ENCODE measurements at regions not wholly inside any gene's neighbourhood (a gene's known extent, or its start where the extent isn't known, plus 50 kb on each side); places are given as distances from the start of the nearest gene placed in this dataset.

DNA sequence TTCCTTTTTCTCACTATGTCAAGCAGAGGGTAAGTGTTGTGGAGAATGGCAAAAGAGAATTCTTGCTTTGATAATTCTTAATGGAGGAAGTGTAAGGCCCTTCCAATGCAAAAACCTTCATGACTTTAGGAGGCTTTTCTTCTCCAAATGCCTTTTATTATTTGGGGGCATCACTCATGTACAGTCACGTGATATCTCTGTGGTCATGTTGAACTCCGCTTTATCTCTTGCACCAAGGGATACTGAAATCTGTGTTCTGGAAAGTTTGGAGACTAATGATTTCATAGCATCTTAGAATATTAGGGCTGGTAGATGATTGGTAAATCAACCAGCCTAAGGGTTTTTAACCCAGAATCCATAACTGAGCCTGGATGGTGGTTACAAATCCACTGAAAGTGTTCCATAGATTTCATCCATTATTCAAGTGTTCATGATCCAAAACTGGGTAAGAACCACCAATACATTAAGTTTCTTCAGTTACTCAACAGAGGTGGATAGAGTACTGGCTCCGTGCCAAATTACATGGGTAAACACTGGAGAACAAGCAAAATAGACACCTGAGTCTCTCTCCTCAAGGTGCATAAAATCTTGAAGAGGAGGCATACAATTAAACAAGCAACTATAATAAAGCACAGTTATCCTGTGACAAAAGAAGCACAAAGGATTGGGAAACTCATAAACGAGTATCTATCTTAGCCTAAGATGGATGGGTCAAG is 169.6 kb upstream of the EPHA4 start:
- Histone ChIP-seq H3K27ac (replicated peaks) (no peak overlapping the region), H3K27me3 (ENCODE audit: insufficient read depth, poor library complexity, severe bottlenecking) (no peaks in the 10 kb centered on the region), H3K4me3 (replicated peaks; ENCODE audit: insufficient read depth, low read length) (no peak overlapping the region)
- no peak for TF ChIP-seq GABPA (IDR thresholded peaks at IDR 0.05; ENCODE audit: low read depth)
- no peak for TF ChIP-seq POLR2AphosphoS5 (IDR thresholded peaks at IDR 0.05; ENCODE audit: low read depth)
- no peak for TF ChIP-seq SPI1 (IDR thresholded peaks at IDR 0.05; ENCODE audit: borderline replicate concordance, low read depth)
- TF ChIP-seq, protein P1, sequence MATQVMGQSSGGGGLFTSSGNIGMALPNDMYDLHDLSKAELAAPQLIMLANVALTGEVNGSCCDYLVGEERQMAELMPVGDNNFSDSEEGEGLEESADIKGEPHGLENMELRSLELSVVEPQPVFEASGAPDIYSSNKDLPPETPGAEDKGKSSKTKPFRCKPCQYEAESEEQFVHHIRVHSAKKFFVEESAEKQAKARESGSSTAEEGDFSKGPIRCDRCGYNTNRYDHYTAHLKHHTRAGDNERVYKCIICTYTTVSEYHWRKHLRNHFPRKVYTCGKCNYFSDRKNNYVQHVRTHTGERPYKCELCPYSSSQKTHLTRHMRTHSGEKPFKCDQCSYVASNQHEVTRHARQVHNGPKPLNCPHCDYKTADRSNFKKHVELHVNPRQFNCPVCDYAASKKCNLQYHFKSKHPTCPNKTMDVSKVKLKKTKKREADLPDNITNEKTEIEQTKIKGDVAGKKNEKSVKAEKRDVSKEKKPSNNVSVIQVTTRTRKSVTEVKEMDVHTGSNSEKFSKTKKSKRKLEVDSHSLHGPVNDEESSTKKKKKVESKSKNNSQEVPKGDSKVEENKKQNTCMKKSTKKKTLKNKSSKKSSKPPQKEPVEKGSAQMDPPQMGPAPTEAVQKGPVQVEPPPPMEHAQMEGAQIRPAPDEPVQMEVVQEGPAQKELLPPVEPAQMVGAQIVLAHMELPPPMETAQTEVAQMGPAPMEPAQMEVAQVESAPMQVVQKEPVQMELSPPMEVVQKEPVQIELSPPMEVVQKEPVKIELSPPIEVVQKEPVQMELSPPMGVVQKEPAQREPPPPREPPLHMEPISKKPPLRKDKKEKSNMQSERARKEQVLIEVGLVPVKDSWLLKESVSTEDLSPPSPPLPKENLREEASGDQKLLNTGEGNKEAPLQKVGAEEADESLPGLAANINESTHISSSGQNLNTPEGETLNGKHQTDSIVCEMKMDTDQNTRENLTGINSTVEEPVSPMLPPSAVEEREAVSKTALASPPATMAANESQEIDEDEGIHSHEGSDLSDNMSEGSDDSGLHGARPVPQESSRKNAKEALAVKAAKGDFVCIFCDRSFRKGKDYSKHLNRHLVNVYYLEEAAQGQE (IDR thresholded peaks at IDR 0.05; ENCODE audit: insufficient replicate concordance, low read depth): no peak
- TF ChIP-seq, protein P2, sequence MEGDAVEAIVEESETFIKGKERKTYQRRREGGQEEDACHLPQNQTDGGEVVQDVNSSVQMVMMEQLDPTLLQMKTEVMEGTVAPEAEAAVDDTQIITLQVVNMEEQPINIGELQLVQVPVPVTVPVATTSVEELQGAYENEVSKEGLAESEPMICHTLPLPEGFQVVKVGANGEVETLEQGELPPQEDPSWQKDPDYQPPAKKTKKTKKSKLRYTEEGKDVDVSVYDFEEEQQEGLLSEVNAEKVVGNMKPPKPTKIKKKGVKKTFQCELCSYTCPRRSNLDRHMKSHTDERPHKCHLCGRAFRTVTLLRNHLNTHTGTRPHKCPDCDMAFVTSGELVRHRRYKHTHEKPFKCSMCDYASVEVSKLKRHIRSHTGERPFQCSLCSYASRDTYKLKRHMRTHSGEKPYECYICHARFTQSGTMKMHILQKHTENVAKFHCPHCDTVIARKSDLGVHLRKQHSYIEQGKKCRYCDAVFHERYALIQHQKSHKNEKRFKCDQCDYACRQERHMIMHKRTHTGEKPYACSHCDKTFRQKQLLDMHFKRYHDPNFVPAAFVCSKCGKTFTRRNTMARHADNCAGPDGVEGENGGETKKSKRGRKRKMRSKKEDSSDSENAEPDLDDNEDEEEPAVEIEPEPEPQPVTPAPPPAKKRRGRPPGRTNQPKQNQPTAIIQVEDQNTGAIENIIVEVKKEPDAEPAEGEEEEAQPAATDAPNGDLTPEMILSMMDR (IDR thresholded peaks at IDR 0.05; ENCODE audit: insufficient read depth, low read length): no peak
- DNase-seq (ENCODE audit: low read depth in 1 of 2, low spot score in 1 of 2): no peak

DNA sequence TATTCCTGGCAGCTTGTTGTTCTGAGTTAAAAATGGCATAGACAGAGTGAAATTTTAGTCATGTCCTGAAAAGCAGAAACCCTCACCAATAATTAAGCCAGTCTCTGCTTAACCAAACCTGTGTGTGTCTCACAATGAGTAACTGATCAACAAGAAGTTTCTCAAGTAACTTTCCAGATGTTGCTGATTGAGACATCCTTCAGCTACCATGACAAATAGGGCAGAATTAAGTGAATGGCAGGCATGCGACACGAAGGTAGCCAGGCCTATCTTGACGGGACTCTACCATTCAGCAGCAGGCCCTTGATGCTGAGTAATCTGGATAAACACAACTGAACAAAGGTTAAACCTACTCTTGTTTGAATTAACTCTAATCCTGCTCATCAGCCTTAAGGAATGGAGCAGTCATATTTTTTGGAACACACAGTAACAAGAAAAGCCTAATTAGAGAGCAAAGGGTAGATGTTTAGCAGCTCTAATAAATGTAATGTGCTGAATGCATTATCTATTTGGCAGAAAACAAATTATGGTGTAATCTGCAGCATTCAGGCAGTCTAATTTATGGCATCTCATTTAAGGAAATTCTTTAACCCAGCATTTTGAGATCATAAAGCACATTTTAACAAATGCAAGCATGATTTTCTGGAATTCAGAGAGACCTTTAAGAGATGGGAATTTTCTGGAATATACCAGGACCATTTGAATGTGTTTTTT is 159.5 kb upstream of the EPHA4 start:
- no peak for DNase-seq (ENCODE audit: low read depth in 1 of 2, low spot score in 1 of 2)
- no peak overlapping the region for H3K4me3 ChIP-seq (replicated peaks; ENCODE audit: insufficient read depth, low read length)
- TF ChIP-seq, protein P2 (IDR thresholded peaks at IDR 0.05; ENCODE audit: insufficient read depth, low read length): no peak
- TF ChIP-seq GABPA (IDR thresholded peaks at IDR 0.05; ENCODE audit: low read depth): no peak
- no peak overlapping the region for H3K27ac ChIP-seq (replicated peaks)
- no peaks in the 10 kb centered on the region for H3K27me3 ChIP-seq (ENCODE audit: insufficient read depth, poor library complexity, severe bottlenecking)

DNA sequence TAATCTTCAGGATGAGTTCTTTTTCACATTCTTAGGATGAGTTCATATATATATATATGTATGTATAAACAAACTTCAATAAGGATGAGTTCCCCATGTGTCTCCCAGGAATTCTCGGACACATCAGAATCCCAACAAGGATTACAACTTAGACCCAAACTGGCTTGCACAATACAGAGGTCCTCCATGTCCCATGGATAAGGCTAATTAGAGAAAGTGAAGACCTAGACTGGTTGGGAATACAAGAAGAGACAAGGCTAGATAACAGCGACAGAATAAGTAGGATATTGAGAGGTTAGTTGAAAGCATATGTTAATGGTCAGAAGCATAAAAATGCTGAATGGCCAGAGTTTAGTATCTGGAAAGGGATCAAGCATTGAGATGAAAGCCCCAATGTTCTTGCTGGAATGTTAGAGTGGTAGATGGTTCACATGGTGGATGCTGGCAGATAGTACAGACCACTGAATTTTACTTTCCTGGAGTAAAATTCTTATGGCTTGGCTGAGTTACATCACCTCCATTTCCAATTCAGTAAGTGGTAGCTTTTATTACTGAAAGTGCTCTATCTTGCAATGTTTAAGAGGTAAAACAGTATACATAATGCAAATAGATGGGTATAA is 154.9 kb upstream of the EPHA4 start:
- TF ChIP-seq SPI1 (IDR thresholded peaks at IDR 0.05; ENCODE audit: borderline replicate concordance, low read depth): no peak
- no peak for TF ChIP-seq POLR2AphosphoS5 (IDR thresholded peaks at IDR 0.05; ENCODE audit: low read depth)
- TF ChIP-seq, protein P2 (IDR thresholded peaks at IDR 0.05; ENCODE audit: insufficient read depth, low read length): no peak
- no peak for TF ChIP-seq GABPA (IDR thresholded peaks at IDR 0.05; ENCODE audit: low read depth)
- TF ChIP-seq, protein P1 (IDR thresholded peaks at IDR 0.05; ENCODE audit: insufficient replicate concordance, low read depth): no peak
- no peak overlapping the region for H3K4me3 ChIP-seq (replicated peaks; ENCODE audit: insufficient read depth, low read length)
- no peak for DNase-seq (ENCODE audit: low read depth in 1 of 2, low spot score in 1 of 2)
- no peak overlapping the region for H3K27ac ChIP-seq (replicated peaks)
- H3K27me3 ChIP-seq (ENCODE audit: insufficient read depth, poor library complexity, severe bottlenecking): no peaks in the 10 kb centered on the region
